ENCODE measurements at regions not wholly inside any gene's neighbourhood (a gene's known extent, or its start where the extent isn't known, plus 50 kb on each side); places are given as distances from the start of the nearest gene placed in this dataset.

GRCh38 chr9:135374591-135374990 lies 105.0 kb upstream of the PPP1R26 start:
- TF ChIP-seq SUZ12 (IDR thresholded peaks at IDR 0.05) (no peak), L3MBTL2 (conservative IDR thresholded peaks at IDR 0.05) (no peak), FOXA1 (IDR thresholded peaks at IDR 0.05) (no peak), NFRKB (IDR thresholded peaks at IDR 0.05) (no peak), ELF4 (IDR thresholded peaks at IDR 0.05) (no peak), TARDBP (IDR thresholded peaks at IDR 0.05) (no peak), BHLHE40 (IDR thresholded peaks at IDR 0.05; ENCODE audit: borderline replicate concordance) (no peak)

Measured in HEK293T (cell line).